NCI-H510A (cell line): ENCODE measurements at regions not wholly inside any gene's neighbourhood (a gene's known extent, or its start where the extent isn't known, plus 50 kb on each side); places are given as distances from the start of the nearest gene placed in this dataset.
"Not testable (repeated sequence)": the region's sequence is repeated elsewhere in the genome, so short reads cannot be mapped to it uniquely, and the experiment has no call there.

ENCODE experiments used
- DNase-seq: peaks from one replicate; lab custom pipeline; 2025; lab: John Stamatoyannopoulos, UW

DNA sequence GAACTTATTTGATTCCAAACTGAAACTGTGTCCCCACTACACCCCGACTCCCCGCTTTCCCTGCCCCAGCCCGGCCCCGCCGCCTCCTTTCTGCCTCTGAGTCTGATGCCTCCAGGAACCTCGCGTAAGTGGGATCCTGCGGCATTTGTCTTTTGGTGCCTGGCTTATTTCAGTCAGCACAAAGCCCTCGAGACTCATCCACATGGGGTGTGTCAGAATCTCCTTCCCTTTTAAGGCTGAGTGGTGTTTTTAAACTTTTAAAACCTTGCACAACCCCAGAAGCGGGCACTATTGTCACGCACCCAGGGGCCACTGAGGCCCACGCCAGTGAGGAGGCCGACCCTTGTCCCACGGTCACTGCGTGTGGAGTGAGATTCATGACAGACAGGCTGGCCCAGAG is 206.9 kb downstream of the NPIPB11 start:
- DNase-seq = not testable (repeated sequence)

- no peak for DNase-seq
Measured at GRCh38 chr16:29198731-29199521, 207.6 kb downstream of the NPIPB11 start.

DNA sequence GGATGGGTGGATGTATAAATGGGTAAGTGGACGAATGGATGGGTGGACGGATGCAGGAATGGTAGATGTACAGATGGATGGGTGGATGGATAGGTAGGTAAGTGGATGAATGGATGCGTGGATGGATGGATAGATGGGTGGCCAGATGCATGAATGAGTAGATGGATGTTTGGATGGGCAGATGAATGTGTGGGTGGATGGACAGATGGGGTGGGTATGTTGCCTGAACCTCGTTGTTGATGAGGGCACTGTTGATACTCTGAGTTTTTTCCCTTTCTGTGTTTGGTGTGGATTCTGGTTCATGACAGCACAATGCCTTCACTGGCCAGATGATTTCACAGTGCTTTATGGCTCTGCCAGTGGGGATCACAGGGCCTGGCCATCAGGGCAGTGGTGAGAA is 208.3 kb downstream of the NPIPB11 start:
- no peak for DNase-seq

- not testable (repeated sequence) for DNase-seq
Measured at GRCh38 chr16:29197494-29198100, 208.9 kb downstream of the NPIPB11 start.

DNA sequence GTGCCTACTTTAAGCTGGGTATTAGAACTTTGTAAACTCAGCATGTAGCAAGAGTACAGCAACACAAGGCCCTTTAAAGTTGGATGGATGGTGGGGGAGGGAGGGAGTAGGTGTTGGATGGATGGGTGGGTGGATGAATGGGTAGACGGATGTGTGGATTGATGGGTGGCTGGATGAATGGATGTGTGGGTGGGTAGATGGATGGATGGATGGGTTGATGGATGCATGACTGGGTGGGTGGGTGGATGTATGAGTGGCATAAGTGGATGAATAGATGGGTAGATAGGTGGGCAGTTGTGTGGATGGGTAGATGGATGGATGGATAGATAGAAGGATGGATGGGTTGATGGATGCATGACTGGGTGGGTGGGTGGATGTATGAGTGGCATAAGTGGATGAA is 209.8 kb downstream of the NPIPB11 start:
- DNase-seq = not testable (repeated sequence)

GRCh38 chr16:29195116-29195872 is 210.4 kb downstream of the LAT start:
- DNase-seq = not testable (repeated sequence)

DNA sequence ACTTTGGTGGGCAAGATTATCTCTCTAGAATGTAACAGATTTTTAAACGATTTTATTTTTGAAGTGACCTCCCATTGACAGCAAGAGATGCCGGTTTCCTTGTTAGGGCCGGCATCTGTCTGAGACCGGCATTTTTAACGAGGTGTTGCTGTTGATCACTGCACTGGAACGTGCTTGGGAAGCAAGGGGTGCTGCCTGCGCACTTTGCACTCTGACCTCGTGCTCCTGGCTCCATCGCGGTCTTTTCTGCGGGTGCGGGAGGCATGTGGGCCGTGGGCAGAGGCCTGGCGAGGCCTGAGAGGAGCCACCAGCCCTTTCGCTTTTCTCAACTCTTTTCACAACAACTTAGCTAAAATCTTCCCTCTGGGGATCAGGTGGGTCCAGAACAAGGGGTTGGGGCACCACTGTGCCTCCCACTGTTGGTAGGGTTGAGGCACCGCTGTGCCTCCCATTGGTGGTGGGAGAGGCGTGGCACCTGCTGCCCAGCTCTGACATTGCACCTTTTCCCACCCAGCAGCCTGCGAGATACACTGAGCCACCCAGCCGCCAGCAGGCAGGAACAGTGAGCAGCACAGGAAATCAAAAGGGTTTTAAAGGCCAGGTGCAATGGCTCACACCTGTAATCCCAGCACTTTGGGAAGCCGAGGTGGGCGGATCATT is 209.5 kb downstream of the LAT start:
- DNase-seq = not testable (repeated sequence)

DNA sequence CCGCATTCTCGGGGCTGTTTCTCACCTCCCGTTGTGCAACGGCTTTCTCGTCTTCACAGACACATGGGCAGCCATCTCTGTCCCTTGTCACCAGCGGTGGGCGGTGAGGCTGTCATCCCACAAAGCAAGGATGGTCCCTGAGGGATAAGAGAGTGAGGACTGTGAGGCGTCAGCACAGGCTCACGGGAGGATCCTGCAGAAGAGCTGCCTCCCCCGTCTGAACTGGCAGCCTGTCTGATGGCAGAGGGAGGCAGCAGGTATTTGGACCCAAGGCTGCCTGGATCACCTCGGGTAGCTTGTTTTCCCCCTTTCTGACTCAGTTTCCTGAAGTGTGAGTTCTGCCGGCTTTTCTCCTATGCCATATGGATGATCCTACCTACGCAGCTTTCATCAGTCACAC is 208.8 kb downstream of the LAT start:
- not testable (repeated sequence) for DNase-seq

DNA sequence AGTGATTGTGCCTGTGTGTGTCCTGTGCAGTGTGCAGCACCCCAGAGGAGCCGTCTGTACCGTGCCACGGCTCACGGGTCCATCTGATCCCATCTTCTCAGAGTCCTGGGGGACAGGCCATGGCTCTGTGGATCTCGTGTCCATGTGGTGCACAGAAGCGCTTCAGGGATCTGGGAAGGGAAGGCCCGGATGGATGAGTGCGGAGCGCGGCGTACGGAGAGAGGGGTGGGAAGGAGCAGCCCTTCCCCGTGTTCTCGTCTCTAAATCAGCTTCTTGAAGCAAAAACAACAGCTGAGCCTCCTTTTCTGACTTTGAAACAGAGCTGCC is 208.4 kb downstream of the LAT start:
- not testable (repeated sequence) for DNase-seq

DNA sequence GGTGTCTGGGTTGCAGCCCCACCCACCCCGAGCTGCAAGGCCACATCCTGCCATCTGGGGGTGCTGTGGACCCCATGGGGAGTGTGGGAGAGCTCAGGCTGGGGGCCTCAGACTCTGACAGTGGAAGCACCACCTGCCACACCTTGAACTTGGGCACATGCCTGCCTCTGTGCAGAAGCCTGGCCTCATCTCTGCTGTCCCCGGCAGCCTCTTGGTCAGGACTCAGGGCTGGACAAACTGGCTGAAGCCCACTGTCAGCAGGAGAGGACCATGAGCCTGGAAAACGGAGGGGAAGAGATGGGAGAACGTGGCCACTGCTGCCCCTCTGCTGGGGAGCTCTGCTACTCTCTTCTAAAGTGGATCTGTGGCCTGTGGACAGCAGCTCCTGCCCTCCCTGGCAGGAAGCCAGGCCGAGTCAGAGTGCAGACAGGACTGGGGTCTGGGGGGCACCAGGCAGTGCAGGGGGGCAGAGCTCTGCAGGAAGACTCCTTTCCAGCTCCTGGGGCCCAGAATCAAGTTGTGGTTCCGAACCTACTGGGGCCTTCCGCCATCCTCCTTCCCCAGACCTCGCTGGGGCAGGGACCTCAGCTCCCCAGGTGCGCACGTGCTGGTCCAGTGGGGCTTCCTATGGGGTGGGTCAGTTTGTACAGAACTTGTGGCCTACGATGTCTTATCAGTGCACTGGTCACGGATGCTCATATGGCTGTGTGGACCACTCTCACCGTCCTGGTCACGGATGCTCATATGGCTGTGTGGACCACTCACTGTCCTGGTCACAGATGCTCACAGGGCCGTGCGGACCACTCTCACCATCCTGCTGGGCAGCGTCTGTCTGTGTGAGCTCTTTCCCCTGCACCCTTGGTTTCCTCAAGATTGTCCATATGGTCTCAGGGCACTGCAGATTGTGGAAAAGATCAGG is 207.7 kb downstream of the LAT start:
- no peak for DNase-seq

DNA sequence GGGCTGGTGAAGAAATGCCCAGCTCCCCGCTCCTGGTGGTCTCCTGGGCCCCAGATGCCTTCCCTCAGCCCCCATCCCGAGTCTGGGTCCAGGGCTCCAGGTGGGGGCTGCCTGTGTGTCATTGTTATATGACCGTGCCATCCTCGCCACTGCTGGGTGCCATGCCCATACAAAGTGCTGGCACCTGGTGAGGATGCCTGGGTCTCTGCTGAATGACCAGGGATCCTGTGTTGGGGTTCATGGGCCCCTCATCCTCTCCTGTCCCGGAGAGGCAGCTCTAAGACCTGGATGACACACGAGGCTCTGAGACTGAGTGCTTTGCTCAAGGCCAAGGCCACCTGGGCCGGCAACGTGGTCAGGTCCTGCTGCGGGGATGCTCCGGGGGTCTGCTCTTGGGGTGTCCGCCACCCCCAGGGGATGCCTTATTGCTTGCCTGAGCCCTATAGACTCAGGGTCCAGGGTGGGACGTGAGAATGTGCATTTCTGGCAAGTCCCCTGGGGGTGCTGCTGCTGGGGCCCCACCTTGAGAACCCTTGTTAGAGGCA is 206.9 kb downstream of the LAT start:
- DNase-seq = not testable (repeated sequence)

- DNase-seq = not testable (repeated sequence)
Measured at GRCh38 chr16:29190553-29191431, 205.9 kb downstream of the LAT start.

GRCh38 chr16:29188806-29189205 is 204.0 kb downstream of the LAT start:
- DNase-seq = not testable (repeated sequence)

DNA sequence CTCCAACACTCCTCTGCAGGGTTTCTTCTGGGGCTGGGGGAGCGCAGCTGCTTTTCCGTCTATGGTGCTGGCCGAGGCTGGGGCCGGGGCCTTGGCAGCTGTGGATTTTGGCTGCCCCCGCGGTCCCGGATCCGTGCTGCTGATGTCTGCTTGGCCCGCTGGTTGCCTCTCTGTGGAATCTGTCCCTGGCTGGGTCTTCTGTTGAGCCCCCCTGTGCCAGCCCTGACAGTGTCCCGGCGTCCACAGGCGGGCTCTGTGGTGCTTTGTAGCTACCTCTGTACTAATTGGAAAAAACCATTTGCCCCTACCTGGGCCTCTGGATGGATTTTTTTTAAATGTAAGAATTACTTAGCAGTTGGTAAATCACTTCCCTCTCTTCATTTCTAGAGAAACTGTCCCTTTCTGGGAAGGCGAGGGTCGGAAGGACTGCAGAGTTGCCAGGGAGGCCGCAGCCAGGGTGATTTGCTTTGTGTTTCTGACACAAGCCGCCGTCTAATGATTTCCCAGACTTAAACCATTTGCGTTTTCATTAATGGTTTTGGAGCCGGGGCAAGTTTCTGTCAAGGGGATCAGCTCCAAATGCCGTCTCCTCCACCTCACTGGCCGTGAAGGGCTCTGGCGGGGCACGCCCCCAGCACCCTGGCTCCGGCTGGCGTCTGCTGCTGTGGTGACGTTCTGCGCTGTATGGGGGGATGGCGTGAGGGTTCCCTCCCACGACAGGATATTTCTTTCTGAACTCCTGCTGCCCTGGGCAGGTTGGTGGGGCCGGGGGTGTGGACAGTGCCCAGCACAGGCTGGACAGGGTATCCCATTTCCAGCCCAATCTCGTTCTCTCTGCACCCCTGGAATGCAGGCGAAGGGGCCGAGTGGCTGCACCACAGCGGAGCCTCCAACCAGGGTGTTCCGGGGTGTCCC is 201.7 kb downstream of the LAT start:
- DNase-seq = not testable (repeated sequence)

GRCh38 chr16:29185872-29186271 is 201.0 kb downstream of the LAT start:
- not testable (repeated sequence) for DNase-seq

GRCh38 chr16:29184738-29185438 is 200.0 kb downstream of the LAT start:
- DNase-seq = not testable (repeated sequence)

DNA sequence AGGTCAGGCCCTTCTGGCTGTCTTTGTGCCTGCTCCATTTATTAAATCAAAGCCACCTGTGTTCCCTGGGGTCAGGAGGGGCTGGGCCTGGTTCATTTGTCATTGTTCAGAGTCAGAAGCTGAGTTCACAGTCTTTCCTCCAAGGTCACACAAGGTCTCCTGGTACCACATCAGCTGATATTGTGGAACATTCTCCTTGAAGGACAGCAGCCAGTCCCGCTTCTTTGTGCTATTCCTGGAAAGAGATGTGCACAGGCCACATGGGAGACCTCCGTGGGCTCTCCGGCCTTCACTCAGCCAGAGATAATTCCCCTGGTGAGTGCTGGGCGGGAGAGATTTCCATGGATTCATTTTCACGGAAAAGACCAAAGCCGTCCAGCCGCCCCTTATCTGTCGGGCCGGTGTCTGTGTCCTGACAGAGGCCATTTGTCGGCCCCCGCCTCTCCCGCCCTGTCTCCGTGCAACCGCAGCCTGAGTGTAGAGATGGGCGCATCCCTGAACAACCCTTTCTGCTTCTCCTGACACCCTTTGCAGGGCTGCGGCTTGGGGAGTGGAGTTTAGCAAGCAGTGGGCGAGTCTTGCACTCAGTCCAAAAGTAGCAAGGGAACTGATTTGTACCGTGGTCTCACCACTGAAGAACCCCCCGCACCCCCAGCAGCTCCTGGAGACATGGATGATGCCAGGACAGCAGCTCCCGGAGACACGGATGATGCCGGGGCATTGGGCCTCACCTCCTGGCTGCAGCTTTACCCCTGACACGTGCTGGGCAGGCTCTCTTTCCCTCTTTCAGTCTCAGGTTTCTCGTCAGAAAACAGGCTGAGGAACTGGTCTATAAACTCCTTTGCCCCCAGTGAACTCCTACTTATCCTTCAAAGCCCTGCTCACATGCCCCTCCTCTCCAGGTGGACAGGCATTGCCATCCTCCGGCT is 198.4 kb downstream of the LAT start:
- not testable (repeated sequence) for DNase-seq
